ENCODE measurements at regions not wholly inside any gene's neighbourhood (a gene's known extent, or its start where the extent isn't known, plus 50 kb on each side); places are given as distances from the start of the nearest gene placed in this dataset.

- TF ChIP-seq ZBTB1 (tag by site-specific recombination; IDR thresholded peaks at IDR 0.05) (no peak), MEIS1 (CRISPR knock-in tag; IDR thresholded peaks at IDR 0.05; ENCODE audit: borderline replicate concordance) (no peak), ZBTB8A (tag by site-specific recombination; IDR thresholded peaks at IDR 0.05) (no peak)
Observed at GRCh38 chr4:151952711-151953254, 192.0 kb upstream of the GATB start (continued).

GRCh38 chr4:151952137-151952536, 191.3 kb upstream of the GATB start:
- ChIA-PET POLR2A (no interaction called here), CTCF (no interaction called here)
- Histone ChIP-seq H3K27ac (ENCODE audit: extremely low read depth, low read depth, low read length) (no peak overlapping the region), H3K9me3 (ENCODE audit: control insufficient read depth, insufficient read depth, low read depth, low read length) (no peaks in the 10 kb centered on the region), H3K4me3 (ENCODE audit: low read depth, low read length) (no peak overlapping the region), H3K36me3 (ENCODE audit: control insufficient read depth in 2 of 2, insufficient read depth in 1 of 2, low read length in 2 of 2) (no peaks in the 10 kb centered on the region), H3K4me1 (ENCODE audit: control insufficient read depth, insufficient read depth, low read length) (no peaks in the 10 kb centered on the region)
- TF ChIP-seq ZSCAN30 (tag by site-specific recombination; IDR thresholded peaks at IDR 0.05), result no peak
- TF ChIP-seq ZIC2 (tag by site-specific recombination; IDR thresholded peaks at IDR 0.05), result no peak
- no peak for TF ChIP-seq ZNF214 (tag by site-specific recombination; IDR thresholded peaks at IDR 0.05; ENCODE audit: borderline replicate concordance)
- no peak for TF ChIP-seq ZBTB11 (tag by site-specific recombination; conservative IDR thresholded peaks at IDR 0.05; ENCODE audit: low read depth)

DNA sequence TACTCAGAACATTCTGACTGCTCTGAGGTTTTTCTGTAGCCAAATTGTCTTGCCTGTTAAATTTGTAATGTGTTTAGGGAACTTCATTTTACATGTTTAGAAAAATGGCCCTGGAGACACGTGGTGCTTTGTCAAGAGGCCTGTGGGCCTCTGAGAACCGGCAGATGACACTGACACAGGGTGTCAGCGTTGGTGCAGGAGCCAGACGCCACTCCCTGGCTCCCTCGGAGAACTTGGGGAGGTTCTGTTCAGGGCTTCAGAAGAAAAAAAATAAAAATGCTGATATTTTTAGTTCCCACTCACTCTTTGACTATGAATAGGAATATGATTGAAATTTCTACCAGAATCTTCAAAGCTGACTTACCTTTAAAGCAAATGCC, 190.9 kb upstream of the GATB start:
- CTCF ChIA-PET, result interaction anchor here (0.5 kb wide), 1 partner anchor 58 kb away, joined by 4 read pairs; no protein-coding TSS in a partner anchor
- no peaks in the 10 kb centered on the region for H3K9me3 ChIP-seq (ENCODE audit: control insufficient read depth, insufficient read depth, low read depth, low read length)
- H3K36me3 ChIP-seq (ENCODE audit: control insufficient read depth in 2 of 2, insufficient read depth in 1 of 2, low read length in 2 of 2), result no peaks in the 10 kb centered on the region
- H3K4me3 ChIP-seq (ENCODE audit: low read depth, low read length), result no peak overlapping the region
- H3K4me1 ChIP-seq (ENCODE audit: control insufficient read depth, insufficient read depth, low read length), result no peaks in the 10 kb centered on the region
- TF ChIP-seq ZSCAN30 (tag by site-specific recombination; IDR thresholded peaks at IDR 0.05), result no peak
- TF ChIP-seq ZNF660 (tag by site-specific recombination; IDR thresholded peaks at IDR 0.05), result no peak
- TF ChIP-seq ZNF366 (tag by site-specific recombination; conservative IDR thresholded peaks at IDR 0.05), result no peak
- no peak for TF ChIP-seq OVOL3 (tag by site-specific recombination; IDR thresholded peaks at IDR 0.05)
- TF ChIP-seq ZNF274 (IDR thresholded peaks at IDR 0.05; ENCODE audit: low read length), result no peak
- TF ChIP-seq ZNF274 (tag by site-specific recombination; IDR thresholded peaks at IDR 0.05; ENCODE audit: borderline replicate concordance), result no peak
- TF ChIP-seq EGR2 (tag by site-specific recombination; IDR thresholded peaks at IDR 0.05; ENCODE audit: low read depth), result no peak
- no peak for TF ChIP-seq ZNF792 (tag by site-specific recombination; IDR thresholded peaks at IDR 0.05)
- no peak for TF ChIP-seq MYNN (tag by site-specific recombination; IDR thresholded peaks at IDR 0.05; ENCODE audit: borderline replicate concordance)
- no peak for TF ChIP-seq ZNF10 (tag by site-specific recombination; IDR thresholded peaks at IDR 0.05)
- no peak for TF ChIP-seq ZFP3 (tag by site-specific recombination; IDR thresholded peaks at IDR 0.05; ENCODE audit: low read depth)
- no peak for TF ChIP-seq KLF8 (tag by site-specific recombination; IDR thresholded peaks at IDR 0.05)
- no peak for TF ChIP-seq ZNF391 (tag by site-specific recombination; IDR thresholded peaks at IDR 0.05; ENCODE audit: borderline replicate concordance, low read depth)
- TF ChIP-seq ZNF623 (tag by site-specific recombination; IDR thresholded peaks at IDR 0.05), result no peak
- TF ChIP-seq, protein P1, sequence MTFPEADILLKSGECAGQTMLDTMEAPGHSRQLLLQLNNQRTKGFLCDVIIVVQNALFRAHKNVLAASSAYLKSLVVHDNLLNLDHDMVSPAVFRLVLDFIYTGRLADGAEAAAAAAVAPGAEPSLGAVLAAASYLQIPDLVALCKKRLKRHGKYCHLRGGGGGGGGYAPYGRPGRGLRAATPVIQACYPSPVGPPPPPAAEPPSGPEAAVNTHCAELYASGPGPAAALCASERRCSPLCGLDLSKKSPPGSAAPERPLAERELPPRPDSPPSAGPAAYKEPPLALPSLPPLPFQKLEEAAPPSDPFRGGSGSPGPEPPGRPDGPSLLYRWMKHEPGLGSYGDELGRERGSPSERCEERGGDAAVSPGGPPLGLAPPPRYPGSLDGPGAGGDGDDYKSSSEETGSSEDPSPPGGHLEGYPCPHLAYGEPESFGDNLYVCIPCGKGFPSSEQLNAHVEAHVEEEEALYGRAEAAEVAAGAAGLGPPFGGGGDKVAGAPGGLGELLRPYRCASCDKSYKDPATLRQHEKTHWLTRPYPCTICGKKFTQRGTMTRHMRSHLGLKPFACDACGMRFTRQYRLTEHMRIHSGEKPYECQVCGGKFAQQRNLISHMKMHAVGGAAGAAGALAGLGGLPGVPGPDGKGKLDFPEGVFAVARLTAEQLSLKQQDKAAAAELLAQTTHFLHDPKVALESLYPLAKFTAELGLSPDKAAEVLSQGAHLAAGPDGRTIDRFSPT (tag by site-specific recombination; IDR thresholded peaks at IDR 0.05), result no peak
- no peak for TF ChIP-seq ZBTB44 (tag by site-specific recombination; IDR thresholded peaks at IDR 0.05)
- TF ChIP-seq ZNF677 (tag by site-specific recombination; IDR thresholded peaks at IDR 0.05), result no peak
- TF ChIP-seq ZNF501 (tag by site-specific recombination; IDR thresholded peaks at IDR 0.05), result no peak
- POLR2A ChIA-PET, result no interaction called here
- no peak overlapping the region for H3K27ac ChIP-seq (ENCODE audit: extremely low read depth, low read depth, low read length)
